ENCODE measurements at regions not wholly inside any gene's neighbourhood (a gene's known extent, or its start where the extent isn't known, plus 50 kb on each side); places are given as distances from the start of the nearest gene placed in this dataset.

DNA sequence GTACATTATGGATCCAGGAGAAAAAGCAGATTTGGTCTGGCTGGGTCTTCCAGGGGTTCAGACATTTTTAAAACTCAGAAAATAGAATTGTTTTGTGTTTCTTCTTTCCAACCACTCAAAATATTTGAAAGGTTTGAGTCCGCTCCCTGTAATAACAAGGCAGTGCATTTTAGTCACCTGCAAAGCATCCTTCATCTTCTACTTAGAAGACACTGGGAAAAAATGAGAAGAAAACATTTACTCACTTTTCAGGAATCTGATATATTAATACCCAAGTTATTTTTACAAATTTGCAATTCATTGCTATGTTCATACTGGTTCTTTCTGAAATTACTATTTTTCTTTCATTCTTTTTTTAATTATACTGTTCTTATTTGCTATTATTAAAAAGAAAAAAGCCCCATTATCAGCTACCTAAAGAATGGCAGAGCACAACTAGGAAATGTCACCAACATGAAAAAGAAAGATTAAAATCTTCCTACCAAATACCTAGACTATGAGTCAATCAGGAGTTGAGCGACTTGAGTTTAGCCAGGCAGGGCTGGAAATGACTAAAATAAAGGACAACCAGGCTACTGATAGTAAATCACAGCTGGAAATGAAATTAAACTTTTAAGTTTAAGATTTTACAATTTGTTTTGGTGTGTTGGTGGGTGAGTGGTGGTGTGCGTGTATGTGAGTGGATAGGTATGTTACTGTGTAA lies 280.3 kb upstream of the THBS1 start:
- DNase-seq (ENCODE audit: low read depth, low spot score): no peak

DNA sequence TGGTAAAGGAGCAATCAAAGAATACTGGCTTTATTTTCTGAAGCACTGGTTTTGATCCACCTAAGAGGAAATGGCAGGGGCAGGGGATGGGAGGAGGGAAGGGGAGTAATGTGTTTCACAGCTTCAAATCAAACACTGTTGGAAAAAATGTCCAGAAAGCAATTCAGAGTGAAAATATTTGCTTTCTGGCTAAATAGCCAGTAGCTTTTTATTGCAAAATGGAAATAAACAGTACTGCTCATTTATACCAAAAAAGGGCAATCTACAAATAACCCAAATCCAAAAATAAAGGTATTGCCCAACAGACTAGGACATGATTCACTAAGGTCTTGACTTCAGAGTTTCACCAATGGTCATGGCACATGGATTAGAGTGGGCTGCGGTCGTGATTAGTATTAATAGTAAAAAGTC lies 279.3 kb upstream of the THBS1 start:
- no peak for DNase-seq (ENCODE audit: low read depth, low spot score)

DNA sequence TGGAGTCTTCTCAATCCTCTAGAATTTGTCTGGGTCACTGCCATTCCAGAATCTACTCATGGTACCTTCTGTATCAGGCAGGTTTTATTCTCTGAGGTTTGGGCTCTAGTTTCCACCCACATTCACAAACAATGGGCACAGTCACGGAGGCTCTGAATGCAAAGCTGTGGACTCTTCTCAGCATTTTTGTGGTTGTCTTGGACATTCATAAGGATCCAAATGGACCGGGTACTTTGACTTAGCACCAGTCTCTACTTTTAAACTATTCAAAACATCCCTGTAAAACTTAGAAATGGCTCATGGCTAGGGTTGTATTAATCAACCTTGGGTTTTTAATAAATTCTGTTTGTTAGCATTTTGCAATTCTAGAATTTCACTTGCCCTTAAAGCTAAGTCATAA lies 277.9 kb upstream of the THBS1 start:
- DNase-seq (ENCODE audit: low read depth, low spot score): no peak

DNA sequence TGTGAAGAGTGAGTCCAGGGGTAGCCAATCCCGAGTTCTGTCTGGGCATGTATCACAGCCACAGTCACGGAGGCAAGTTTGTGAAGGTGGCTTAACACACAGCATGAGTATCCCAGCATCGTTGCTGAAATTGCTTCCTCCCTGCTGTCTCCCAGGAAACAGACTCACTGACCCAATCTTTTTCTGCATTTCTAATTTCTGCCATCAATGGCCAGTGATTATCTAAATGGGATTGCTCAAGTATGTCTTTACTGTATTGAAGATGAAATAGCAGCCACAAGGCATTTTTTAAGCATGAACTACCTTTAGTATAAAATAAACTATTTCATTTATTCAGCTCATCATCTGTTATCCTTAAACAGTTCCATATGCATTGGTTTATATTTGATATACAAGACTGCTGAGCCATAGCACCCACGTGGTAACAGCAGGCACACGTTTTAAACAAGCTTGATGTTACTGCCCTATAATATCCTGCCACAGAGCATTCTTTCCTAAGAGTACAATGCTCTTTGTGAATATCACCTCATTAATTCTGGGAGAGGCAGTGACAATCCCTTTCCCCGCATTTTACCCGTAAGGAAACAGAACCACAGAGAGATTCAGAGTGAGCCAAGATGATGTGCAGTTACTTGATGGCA lies 276.6 kb upstream of the THBS1 start:
- DNase-seq (ENCODE audit: low read depth, low spot score): no peak

DNA sequence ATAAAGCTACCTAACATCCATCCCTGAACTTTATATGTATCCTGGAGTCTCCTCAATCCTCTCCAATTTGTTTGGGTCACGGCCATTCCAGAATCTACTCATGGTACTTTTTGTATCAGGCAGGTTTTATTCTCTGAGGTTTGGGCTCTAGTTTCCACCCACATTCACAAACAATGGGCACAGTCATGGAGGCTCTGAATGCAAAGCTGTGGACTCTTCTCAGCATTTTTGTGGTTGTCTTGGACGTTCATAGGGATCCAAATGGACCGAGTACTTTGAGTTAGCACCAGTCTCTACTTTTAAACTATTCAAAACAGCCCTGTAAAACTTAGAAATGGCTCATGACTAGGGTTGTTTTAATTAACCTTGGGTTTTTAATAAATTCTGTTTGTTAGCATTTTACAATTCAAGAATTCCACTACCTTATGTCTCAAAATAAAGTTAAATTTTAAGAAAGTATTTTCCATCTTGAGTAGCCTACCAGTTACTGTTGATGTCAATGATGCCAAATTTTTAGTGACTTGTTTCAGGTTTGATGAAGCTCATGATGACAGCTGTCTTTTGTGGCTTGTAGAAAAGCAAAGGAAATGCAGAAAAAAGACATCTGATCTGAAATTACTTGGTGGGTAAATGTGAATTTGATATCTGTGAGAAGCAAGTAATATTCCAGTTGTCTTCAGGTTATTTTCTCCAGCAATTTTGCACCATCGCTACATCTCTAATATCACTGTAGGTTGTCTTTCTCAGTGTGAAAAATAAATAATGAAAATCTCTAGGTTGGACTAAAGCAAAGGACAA lies 275.7 kb upstream of the THBS1 start:
- no peak for DNase-seq (ENCODE audit: low read depth, low spot score)

DNA sequence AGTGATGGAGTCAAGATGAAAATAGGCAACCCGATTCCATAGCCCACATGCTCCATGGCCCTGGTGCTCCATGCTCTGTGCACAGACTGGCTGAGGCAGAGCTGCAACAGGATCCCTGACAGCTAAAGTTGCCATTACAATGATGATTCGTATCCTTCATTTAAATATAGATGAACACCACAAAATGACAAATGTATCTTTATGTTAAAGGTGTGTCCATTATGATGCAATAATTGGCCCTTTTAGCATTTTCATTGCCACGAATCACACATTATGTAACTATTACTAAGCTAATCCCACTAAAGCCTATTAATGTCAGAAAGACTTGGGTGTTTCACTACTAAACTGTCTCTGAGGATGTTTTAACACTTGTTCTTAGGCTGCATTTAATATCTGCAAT lies 270.2 kb upstream of the THBS1 start:
- no peak for DNase-seq (ENCODE audit: low read depth, low spot score)

DNA sequence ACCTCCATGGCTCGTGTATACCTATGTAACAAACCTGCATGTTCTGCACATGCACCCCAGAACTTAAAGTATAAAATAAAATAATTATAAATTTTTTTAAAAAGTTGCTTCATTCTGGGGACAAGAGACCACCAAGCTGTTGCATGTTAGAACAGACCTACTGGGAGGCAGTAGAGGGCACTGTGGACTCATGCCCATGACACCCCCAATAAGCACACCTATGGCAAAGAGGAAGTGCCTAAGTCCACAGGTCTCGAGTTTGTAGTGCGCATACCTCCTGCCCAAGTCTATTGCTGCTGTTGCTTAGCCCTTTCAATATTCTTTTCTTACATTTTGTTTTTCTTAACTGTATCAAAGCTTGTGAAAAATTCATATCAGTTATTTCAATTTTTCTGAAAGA lies 267.9 kb upstream of the THBS1 start:
- DNase-seq (ENCODE audit: low read depth, low spot score): no peak

DNA sequence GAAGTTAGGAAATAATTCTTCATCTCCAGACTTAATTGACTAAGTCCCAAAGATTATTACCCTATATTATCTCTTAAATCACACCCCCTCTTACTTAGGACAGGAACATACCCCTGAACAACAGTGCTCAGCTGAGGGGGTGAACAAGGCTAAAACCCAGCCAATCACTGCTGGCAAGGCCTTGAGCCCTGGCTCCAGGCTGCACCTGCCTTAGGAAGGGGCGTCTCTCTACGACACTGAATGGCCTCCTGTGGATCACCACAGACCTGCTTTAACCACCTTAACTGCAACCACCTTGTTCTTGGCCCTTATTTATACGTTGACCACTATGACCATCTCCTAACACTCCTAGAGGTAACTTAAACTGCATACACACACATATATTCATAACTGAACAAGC lies 267.4 kb upstream of the THBS1 start:
- no peak for DNase-seq (ENCODE audit: low read depth, low spot score)

DNA sequence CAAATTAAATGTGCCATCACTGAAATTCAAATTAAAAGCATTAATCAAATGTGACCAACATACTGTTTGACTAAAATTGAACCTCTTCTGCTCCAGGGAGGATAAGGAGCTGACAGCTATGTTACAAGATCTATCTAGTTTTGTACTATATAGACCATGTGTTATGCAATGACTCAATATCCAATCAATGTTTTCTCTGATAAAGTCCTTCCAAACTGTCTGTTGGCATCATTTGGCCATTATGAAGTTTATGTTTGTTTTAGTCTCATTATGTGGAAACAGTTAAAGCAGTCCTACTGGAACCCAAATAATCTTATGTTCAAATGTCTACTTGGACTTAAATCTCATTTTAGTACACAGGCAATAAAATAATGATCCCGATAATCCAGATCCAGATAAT lies 267.0 kb upstream of the THBS1 start:
- no peak for DNase-seq (ENCODE audit: low read depth, low spot score)

DNA sequence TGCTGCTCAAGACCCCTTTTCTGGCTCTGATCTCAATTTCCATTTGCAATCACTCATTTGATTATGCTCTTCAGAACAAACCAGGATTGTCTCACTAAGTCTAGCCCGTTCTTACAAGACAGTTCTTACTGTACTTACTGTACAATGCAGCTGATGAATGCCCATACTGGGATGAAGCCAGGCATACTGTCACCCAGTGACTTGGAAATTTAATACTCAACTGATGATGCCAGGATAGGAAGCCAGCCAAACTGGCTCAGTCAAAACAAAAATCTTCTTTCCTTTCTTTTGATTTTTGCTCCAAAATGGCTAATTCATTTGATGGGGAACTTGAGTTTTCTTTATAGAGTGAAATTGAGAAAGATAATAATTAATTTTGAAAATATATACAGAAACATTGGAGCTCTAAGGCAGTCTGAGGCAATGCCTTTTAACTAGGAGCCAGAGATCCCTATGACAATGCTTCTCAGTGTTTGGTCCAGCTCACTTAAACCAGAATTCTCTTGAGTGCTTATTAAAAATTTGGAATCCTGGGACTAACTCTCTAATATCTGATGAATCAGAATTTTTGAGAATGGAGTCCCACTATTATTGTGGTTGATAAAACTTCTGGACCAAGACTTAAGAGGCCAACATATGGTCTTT lies 265.6 kb upstream of the THBS1 start:
- DNase-seq (ENCODE audit: low read depth, low spot score): no peak

DNA sequence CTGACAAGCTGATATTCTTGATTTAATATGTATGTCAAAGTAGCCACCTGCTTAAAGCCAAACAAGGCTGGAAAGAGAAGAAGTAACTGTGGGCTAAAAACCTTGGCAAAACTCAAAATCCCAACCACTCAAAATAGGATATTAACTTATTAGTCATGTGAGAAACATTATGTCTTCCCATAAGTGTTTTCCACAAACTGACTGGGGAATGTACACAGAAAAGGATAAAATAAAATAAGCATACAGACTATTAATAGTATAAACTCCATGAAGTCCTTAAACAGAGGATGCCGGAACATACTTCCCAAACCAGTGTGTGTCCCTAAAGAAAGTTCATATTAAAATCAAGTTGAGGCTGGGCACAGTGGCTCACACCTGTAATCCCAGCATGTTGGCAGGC lies 263.7 kb upstream of the THBS1 start:
- no peak for DNase-seq (ENCODE audit: low read depth, low spot score)

DNA sequence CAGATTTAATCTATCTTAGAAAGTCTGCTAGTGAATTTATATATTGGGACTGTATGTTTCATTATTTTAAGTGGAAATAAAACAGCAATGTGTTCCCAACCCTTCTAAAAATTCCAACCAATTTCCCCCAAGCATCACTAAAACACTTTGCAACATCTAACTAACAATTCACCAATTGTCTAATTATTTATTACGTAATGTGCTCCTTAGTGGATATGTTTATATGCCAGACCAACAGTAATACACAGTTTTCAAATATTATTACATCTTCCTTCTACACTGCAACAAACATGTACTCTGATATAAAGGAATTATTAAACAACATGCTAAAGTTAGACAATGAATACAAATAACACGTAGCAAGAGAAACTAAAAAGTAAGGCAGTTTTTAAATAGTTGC lies 262.6 kb upstream of the THBS1 start:
- no peak for DNase-seq (ENCODE audit: low read depth, low spot score)

DNA sequence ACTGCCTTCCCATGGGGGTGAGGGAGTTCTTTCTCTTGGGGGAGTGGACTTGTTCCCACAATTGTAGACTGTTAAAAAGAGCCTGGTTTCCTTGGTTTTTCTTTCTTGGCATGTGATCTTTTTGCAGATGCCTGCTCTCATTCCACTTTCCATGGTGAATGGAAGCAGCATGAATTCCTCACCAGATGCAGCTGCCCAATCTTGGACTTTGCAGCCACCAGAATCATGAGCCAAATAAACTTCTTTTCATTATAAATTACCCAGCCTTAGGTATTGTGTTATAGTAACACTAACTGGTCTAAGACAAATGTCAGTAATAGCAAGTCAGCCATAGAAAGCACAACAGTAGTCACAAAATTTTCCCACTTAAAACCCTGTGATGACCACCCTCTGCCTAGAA lies 260.5 kb upstream of the THBS1 start:
- DNase-seq (ENCODE audit: low read depth, low spot score): no peak

DNA sequence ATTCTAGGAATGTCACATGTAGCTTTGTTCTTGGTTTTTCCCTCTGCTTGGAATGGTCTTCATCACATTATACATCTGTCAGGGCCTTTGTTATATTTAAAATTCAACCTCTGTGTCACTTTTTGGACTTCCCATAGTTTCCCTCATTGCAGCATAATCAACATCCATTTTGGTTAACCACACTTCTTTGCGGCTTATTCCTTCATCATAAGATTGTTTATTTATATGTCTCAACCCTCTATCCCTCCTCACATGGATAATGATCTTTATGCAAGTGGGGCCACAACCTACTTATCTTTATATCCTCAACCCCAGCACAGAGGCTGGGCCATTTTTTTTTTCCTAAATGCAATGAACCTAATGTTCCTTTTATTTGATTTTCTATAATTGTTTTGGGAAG lies 260.0 kb upstream of the THBS1 start:
- DNase-seq (ENCODE audit: low read depth, low spot score): no peak

DNA sequence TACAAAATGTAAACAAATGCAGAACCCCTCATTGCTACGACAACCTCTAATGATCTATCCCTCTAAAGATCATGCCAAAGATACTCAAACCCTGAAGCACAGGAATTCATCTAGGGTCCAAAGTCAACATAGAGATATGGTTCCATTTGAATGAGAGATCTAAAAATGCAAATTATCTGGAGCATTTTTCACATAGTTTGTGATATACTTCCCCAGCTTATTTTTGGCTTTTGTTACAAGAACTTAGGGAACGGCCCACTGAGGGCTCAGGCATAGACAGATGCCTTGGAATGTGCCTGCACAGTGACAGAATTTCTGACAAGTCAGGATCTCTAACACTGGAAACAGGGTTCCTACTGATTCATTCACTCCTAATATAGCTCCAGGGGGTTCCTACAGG lies 258.9 kb upstream of the THBS1 start:
- DNase-seq (ENCODE audit: low read depth, low spot score): no peak

DNA sequence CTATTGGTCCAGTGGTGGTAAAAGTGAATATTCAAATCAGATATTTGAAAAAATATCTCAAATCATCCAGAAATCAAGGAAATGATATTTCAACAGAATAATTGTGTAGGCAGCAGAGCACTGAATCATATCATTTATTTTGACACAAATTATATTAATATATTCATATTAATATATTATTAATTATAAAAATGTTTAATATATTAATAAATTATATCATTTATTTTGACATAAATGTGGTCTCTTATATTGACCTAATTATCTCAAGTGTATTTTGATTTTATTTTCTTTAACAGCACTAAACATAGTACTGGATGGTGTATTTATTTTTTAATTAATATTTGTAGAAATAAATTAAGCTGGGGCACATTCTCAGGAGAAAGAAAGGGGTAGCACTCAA lies 257.7 kb upstream of the THBS1 start:
- DNase-seq (ENCODE audit: low read depth, low spot score): no peak

DNA sequence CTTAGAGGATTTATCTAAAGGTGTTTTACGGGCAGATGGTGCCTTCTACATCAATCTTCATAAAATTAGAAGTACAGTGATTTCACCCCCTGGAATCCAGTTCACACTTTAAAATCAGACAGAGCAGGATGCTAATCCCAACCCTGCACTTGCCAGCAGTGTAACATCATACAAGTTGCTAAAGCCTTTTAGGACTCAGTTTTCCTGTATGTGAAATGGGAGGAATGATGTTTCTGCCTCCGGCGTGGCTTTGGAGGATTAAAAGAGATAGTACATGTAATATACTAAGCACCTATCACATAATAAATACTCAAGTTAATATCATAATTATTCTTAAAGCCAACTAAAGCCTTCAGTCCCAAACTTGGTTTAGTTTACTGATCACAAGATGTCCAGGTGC lies 257.2 kb upstream of the THBS1 start:
- no peak for DNase-seq (ENCODE audit: low read depth, low spot score)

DNA sequence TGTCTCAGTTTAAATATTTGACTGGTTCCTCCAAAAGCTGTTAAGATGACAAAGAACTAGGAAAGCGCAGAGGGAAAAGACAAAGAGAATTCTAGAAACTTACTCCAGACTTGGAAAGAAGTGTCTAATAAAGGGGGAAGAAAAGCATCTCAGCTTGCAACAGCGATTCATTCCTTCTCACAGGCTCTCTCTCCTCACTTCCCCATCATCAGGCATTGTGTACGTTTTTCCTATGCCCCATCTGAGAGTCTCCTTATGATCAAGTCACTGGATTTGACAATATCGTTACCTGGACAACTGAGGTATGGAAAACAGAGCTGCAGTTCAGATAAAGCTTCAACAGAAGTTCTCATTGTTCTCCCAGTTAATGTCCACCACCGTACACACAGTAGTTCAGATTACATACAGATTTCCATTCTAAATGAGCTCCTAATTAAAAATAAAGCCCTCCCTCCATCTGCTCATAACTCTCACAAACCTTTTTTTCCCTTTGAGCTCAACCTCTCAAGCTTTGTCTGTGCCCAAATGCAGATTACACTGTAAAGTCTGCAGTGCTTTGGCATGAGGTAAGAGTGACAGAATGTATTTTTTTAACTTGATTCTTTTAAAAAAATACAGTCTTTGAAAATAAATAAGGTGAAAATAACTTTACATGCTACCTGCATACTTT lies 254.4 kb upstream of the THBS1 start:
- no peak for DNase-seq (ENCODE audit: low read depth, low spot score)

DNA sequence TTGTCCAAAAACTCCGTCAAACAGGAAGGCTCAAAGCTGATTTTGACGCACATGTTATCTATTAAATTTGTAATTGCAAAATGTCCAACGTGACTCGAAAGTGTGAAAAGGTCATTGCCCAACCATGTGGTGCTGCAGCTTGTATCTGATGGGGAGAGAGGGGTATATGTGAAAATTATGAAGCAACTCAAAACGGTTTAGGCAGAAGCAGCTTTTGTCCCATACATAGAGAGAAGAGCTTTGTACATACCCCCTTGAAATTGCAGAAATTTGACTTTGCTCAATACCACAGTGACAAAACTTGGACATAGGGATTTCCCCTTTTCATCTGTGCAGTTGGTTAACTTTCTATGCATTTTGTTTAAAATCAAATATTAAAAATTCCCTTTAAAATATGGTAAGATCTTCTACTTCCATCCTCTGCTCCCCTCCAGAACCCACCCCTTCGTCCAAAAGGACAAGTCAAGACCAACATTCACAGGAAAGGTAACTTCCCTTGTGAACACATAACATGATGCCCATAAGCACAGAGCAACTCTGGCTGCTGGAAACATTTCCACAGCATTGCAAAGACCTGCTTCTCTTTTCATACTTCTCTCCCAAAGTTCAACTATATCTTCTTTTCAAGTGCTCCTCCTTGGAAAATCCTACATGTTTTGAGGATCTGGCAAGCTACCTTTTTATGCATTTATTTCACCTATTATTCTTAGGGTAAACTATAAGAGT lies 253.7 kb upstream of the THBS1 start:
- DNase-seq (ENCODE audit: low read depth, low spot score): no peak

DNA sequence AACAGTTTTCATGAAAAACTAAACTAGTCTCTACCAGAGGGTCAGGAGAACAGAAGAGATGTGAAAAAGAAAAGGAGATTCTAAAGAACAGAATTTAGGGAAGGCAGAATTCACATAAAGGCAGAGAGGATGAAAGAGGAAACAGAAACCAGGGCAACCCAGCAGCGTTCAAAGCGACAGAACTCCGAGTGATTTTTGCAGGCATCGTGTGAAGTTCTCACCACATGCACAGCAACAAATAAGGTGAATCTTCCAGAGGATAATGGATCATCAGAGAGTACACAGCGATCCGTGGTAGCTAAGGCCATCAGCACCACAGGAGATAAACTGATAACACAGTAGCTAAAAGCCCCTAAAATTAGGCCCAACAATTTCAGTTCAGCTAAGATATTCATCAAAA lies 250.8 kb upstream of the THBS1 start:
- DNase-seq (ENCODE audit: low read depth, low spot score): no peak

DNA sequence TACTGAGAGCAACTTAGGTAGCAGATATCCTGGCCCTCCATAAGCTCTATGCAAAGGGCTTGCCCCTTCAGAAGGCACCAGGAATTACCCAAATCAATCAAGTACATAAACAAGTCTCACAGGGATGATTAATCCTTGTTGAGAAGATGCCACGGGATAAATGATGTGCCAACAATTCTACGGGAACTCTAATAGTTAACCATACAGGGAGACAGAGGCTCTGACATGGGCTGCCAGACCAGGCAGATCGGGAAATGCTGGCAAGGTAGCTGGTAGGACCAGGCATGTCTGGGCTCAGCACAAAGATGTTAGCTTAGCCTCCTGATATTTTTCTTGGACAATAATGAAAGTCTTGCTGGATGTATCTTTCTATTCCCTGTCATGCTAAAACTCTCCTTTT lies 249.3 kb upstream of the THBS1 start:
- DNase-seq (ENCODE audit: low read depth, low spot score): no peak
